Glomerular visceral epithelial cell (primary cell): ENCODE measurements at regions not wholly inside any gene's neighbourhood (a gene's known extent, or its start where the extent isn't known, plus 50 kb on each side); places are given as distances from the start of the nearest gene placed in this dataset.
A peak's percentile ranks its signal among the peaks of the same experiment; 100 is the strongest.

Experiments
- DNase-seq: peaks from one replicate; pipeline ENCODE4 v3.0.0-alpha.2; 2016; ENCODE audit errors: extremely low spot score

DNA sequence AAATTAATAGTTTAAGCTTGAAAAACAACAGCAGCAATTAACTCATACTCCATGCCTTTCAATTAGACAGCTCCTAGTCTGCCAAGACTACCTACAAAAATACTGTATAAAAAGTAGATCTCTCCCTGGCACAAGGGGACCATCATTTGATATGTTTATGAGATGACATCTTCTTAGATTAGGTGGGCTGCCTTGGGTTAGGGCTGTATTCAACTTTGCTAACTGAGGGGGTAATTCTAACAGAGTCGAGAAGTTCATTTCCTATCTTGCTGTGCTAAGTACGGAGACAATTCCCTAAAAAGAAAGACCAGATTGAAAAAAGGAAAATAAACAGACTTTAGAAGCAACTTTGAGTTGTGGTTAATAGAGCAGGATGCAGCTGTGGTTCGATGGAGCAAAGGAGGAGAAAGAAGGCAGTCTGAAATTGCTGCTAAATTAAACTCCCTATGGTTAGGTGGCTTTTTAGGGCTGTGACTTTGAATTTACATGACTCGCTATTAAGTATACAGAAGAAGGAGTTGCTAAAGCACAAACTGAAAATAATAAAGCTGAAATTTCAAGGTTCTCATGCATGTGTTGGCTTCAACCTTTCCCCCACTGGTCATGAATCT is 75.4 kb downstream of the CDC7 start:
- no peak for DNase-seq

DNA sequence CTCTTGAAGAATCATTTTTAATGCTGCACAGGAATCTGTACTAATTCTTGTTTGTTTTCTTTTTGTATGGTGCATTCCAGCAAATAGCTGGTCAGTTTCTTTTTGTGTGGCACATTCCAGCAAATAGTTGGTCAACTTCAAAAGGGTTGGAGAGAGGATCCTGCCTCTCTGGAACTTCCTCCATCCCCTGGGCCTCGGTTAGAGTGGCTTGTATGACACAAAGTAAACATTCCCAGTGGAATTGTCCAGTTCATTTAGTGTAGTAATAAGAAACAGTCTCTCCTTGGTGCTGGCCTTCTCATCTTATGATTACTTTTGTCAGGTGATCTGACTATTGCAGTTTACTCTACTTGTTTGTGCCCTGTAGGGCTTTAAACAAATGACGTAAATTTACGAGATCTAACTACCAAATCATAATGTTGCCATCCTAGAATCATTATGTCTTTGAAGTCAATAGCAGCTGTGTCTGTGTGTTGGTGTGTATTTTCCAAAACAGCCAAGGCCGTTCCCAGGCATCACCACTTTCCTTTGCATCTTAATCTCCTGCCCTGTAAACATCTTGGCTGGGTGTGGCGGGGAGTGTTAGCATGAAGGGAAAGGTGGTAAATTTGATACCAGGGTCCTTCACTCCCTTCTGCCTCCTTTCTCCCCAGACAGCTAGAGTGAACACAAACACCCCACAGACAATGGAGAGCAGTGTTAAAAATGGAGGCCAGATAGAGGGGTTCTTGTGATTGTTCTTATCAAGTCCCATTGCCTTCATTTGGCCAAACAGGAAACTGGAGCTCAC is 77.9 kb downstream of the CDC7 start:
- DNase-seq: no peak

- DNase-seq: no peak
These were observed 79.1 kb downstream of the CDC7 start for GRCh38 chr1:91579658-91580228.

DNA sequence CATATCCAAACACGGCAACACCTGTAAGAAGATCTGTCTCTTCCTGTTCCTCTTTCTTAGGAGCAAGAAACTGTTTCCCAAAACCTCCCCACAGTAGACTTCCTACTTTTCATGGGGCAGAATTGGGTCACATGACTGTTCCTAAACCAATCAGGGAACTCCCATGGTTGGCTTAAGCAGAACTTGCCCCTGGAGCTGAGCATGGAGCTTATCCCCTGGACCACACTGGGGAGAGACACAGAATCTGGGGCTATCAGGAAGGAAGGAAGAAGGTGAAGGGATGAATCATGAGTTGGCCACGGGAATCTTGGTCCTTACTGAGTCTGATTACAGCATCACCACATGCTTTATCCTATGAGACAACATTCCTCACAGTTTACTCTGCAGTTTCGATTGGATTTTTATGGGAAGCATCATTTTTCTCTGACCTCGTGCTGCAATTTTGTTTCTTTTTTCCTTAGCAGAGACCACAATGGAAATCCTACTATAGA is 81.8 kb downstream of the CDC7 start:
- peak; percentile 82 for DNase-seq

DNA sequence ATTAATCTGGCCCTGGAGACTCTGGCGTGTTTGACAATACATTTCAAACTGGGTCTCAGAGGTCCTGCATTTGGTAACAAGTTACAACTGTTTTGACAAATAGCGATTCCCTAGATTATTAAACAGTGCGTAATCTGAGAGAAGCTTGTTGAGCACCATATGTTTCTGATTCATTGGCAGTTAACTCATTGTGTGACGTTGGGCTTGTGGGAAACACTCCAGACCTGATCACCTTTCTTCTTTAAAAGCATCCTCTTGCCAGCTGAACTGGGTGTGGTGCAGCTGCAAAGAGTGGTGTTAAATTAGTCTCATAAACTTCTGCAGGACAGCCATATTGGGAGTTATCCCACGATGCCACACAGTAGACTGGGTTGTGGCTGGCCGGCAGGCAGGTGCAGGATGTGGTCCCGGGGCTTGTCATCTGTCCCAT is 82.7 kb downstream of the CDC7 start:
- DNase-seq: no peak

DNA sequence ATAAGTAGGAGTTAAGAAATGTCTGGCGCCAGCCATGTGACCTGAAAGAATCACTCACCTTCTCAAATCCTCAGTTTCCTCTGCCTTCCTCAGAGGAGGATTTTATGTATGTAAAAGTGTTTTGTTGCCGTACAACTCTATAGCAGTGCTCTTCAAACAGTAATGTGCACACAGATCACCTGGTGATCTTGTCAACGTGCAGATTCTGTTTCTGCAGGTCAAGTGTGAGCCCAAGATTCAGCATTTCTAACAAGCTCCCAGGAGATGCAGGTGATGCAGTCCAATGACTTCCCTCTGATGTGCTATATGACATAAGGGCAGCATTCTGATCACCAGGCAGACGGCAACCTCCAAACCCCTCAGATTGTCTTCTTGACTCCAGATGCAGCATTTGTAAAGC is 83.7 kb downstream of the CDC7 start:
- DNase-seq: no peak

DNA sequence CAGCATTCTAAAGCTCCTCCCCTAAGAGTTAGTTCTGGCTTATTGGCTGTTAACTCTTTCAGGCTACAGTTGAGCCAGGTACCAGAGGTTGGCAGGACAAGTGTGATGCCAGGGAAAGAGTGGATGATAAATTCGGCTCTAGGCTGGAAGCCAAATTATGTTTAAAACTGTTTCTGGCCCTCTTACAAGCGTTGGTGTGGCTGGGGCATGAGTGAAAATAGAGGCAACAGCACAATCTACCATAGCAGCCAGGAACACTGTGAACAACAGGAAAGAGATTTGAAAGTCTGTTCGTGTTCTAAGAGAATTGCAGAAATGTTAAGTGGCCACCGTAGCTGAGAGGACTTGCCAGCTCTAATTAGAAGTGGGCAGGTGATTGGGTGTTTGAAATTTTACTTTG is 84.2 kb downstream of the CDC7 start:
- no peak for DNase-seq

GRCh38 chr1:91585502-91585901 is 84.9 kb downstream of the CDC7 start:
- no peak for DNase-seq

DNA sequence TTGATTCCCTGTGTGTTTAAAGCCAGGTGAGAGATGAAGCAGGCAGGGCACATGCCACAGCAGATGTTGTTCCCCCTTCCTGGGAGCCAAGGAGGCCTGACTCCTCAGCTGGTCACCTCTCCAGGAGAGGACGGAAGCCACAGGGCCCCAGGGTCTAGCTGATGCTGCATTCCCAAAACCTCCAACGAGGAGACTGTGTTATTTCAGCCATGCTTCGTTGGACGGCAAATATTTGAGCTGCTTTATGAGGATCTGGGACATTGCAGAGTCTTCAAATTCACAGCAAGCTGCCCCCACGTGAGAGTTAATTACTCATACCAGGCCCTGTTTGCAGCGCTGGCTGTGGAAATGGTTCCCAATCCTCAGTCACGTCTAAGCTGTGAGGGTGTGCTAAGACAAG is 85.3 kb downstream of the CDC7 start:
- DNase-seq: peak; percentile 96

- DNase-seq: no peak
These were observed 88.8 kb downstream of the CDC7 start for GRCh38 chr1:91589437-91589836.

DNA sequence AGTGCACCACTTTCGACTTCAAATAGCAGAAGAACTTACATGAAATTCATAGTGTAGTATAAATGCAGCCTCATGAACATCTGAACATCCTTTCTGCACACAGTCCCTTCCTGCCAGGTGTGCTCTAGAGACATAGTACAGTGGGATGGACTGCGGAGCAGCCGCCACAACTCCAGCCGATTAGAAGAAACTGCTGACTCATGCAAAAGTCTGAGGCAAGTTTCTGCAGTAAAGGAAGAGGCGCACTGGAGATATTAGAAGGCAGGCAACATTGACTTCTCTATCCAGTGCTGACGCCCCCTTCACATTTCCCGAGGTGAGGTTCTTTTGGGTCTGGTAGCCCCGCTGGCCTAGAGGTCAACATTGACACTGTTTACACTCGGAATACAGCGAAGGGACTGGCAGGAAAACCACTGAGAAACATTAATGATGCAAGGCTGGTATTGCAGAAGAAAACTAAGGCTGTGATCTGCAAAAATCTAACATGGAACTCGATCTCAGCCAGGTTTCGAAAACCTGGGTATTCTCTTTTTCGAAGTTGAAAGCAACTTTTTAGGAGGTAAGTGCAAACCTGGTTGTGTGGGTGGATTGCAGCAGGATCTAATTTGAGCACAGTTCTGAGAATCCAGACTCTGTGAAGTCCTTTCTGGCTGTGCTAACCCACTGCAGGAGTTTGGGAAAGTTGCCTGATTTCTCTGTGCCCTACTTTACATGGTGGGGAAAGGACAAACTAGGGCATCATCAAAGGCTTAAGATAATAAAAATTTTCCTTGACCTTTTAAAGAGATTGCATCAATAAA is 90.7 kb downstream of the CDC7 start:
- DNase-seq: no peak

DNA sequence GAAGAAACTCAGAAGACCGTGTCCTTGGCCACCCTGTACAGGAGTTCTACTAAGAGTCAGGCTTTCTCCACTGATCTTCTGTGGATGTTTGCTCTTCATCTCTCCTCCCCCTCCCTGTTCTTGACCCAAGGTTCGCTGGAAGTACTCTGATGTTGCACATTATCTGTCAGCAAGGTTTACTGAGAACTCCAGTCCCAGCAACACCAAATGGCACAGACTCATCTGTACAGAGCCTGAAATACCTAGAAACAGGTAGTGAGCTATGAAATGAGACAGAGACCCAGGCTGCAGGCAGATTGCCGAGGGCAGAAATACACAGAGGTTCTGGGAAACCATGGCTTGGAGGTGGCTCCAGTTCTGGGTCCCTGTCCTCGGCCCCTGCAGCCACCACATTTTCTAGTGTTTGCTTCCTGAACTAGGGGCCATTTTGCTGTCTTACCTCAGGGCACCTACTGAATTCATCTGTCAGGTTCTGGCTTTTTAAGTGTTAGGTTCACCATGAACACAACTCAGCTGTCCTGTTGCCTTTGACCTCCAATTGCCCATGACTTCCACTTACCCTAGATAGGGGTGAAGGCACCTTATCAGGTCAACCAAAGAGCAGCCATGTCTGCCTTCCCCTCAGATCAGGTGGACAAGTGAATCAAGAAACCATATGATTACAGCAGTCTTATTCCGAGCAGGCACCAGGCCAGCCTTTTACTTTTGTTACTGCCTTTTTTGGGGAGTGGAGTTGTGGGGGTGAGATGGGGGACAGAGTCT is 92.2 kb downstream of the CDC7 start:
- no peak for DNase-seq

DNA sequence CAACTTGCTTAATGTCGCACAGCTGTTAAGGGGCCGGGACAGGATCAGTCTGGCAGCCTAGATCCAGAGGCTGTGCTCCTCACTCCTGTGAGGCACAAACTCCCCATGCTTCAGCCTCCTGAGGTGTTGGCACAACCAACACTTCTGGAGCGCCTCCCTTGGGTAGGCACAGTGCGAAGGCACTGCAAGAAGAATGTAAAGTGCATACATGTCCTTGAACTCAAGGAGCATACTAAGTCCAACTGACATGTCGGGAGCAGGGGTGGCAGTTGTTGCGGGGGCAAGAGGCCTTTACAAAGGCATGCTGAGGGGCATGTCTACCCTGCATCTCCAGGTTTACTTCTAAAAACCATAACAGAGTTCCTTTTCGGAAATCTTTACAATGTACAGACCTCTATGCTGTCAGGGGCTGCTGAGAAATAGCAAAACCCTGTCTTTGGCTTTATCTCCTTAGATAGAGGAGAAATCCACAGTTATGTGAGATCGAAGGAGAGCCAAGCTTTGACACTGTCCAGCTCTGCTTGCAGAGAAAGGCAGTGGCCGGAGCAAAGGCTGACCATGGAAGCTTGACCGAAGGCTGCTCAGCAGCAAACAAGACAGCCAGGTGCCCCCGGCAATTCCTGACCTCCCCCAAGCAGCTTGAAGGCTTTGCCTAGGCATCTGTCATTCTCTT is 93.9 kb downstream of the CDC7 start:
- no peak for DNase-seq

DNA sequence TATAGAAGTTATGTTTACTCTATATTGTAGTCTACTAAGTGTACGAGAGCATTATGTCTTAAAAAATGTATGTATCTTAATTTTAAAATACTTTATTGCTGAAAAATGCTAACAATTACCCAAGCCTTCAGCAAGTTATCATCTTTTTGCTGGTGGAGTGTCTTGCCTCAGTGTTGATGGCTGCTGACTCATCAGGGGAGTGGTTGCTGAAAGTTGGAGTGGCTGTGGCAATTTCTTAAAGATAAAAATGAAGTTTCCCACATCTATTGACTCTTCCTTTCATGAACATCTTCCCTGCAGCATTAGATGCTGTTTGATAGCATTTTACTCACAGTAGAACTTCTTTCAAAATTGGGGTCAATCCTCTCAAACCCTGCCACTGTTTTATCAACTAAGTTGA is 95.8 kb downstream of the CDC7 start:
- no peak for DNase-seq

DNA sequence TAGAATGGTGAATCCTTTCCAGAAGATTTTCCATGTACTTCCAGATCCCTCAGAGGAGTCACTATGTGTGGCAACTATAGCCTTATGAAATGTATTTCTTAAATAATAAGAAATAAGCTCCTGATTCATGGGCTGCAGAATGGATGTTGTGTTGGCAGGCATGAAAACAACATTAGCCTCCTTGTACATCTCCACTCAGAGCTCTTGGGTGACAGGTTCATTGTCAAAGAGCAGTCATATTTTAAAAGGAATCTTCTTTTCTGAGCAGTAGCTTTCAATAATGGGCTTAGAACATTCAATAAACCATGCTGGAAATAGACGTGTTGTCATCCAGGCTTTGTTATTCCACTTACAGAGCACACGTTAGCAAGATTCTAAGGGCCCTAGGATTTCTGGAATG is 96.6 kb downstream of the CDC7 start:
- no peak for DNase-seq

DNA sequence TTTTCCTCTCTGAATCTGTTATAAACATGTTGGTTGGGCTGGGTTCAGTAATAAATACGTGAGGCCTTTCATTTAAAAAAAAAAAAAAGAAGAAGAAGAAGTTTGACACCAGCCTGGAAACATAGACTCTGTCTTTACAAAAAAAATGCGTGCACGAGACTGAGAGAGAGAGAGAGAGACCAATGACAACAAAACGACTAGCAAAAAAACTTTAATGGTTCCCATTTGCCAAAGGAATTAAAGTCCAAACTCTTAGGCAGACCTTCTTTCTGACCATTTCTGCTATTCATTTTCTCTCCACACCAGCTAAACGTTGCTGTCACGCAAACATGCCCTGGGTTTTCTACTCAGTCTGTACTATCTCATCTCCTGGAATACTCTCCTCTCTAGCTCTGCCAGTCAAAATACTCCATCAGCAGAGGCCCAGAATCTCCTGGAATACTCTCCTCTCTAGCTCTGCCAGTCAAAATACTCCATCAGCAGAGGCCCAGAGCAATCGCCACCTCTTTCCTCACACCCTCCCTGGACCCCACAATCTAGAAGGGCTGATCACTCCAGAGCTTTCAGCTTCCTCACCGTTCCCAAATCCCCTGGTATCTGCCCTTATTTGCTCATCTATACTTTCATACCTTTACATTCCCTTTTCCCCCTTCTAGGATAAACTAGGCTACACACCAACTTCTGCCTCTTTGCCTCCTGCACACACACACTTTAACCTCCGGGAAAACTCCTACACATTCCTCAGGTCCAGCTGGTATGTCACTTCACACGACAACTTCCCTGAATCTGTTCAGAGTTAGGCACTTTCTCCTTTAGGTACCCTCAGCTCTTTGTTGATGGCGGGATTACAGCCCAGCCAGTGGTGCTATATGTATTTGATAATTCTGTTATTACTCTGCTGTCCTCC is 100.0 kb downstream of the CDC7 start:
- no peak for DNase-seq

DNA sequence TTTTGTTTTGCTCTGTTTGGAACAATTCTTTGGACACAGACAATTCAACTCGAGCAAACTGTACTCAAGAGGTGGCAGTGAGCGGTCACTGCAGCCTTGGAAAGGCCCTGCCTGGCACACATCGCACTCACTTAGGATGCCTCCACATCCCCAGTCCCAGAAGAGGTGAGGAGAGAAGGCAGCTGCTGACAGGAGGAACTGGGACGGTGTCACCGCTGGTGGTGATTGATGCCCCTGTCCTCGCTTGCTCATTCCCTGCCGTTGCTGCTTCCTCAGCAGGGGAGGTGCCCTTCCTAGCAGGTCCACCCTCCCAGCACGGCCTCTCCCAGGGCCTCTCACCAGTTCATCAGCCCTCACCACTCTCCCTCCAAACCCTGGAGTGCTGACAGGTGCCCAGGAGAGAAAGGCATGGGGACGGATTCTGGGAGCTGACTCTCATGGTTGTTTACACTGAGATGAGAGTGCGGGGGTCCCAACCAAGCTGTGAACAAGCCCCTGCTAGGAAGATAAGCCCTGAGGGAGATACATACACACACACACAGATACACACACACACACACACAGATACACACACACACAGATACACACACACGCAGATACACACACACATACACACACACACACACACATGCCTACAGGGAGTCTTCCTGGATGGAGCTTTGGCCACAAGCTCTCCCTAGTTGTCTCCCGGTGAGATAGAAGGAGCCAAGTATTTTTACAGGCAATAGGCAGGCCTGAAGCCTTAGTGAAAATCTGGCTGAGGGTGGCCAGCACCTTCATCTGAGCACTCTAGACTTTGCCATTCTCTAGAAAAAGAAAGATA is 101.1 kb downstream of the CDC7 start:
- no peak for DNase-seq

- DNase-seq: peak; percentile 72
These were observed 102.8 kb downstream of the CDC7 start for GRCh38 chr1:91603409-91603808.

GRCh38 chr1:91604632-91605031 is 104.0 kb downstream of the CDC7 start:
- no peak for DNase-seq
